OCI-LY3 (cell line): ENCODE measurements at regions not wholly inside any gene's neighbourhood (a gene's known extent, or its start where the extent isn't known, plus 50 kb on each side); places are given as distances from the start of the nearest gene placed in this dataset.

Source experiments
- CTCF ChIP-seq: fragments of 200-600, 300-600 bp; sonication (generic); IDR thresholded peaks from 2 replicates; pipeline ENCODE4 v1.5.1; 2014; ENCODE audit warnings: antibody characterized with exemption, low read length, low read depth
- EZH2phosphoT487 ChIP-seq: fragments of 200-600 bp; shearing (Covaris generic); IDR thresholded peaks from 2 replicates; pipeline ENCODE4 v1.6.1; 2018; ENCODE audit warnings: antibody characterized with exemption, mixed run types, low read depth

GRCh38 chr2:57674743-57675142 lies 371.9 kb upstream of the VRK2 start:
- no peak for TF ChIP-seq CTCF
- no peak for TF ChIP-seq EZH2phosphoT487
